OCI-LY7 (cell line): ENCODE measurements at regions not wholly inside any gene's neighbourhood (a gene's known extent, or its start where the extent isn't known, plus 50 kb on each side); places are given as distances from the start of the nearest gene placed in this dataset.

Experiments used
- CTCF ChIP-seq: fragments of 200-600 bp; sonication (generic); conservative IDR thresholded peaks from 2 replicates; pipeline ENCODE4 v1.5.1; 2014; ENCODE audit warnings: mild to moderate bottlenecking, antibody characterized with exemption, low read length, moderate library complexity, mixed read lengths
- EZH2phosphoT487 ChIP-seq: fragments of 200-600 bp; sonication (generic); IDR thresholded peaks from 2 replicates; pipeline ENCODE4 v1.6.1; 2018; ENCODE audit warnings: low read depth, borderline replicate concordance, mild to moderate bottlenecking, mixed run types, antibody characterized with exemption, low read length, moderate library complexity, mixed read lengths

DNA sequence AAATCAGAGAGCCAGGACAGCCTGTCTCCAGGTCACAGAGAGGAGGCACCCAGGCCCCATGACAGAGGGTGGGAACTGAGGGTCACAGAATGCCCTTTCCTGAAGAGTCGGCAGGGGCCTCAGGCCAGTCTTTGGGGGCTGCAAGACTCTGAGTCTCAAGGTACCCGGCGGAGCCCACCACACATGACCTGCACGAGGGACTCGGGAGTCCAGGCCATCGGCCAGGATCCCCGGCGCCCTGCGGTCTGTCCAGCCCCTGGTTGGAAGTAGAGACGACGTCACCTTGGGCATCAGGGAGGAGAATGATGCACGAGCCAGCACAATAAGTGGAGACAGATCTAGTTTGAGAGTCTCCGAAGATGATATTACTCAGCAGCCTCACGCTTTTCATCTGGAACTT, 234.7 kb upstream of the SDK2 start:
- TF ChIP-seq CTCF: no peak
- TF ChIP-seq EZH2phosphoT487: no peak
